GM12874 (cell line): ENCODE measurements at regions not wholly inside any gene's neighbourhood (a gene's known extent, or its start where the extent isn't known, plus 50 kb on each side); places are given as distances from the start of the nearest gene placed in this dataset.

Experiments used
- TF ChIP-seq, protein P1 (sequence below): IDR thresholded peaks from 2 replicates; pipeline ENCODE4 v1.5.1; 2011; ENCODE audit warnings: low read depth, mild to moderate bottlenecking, control low read depth, low read length, moderate library complexity; ENCODE audit not compliant: insufficient read depth

- TF ChIP-seq, protein P1, sequence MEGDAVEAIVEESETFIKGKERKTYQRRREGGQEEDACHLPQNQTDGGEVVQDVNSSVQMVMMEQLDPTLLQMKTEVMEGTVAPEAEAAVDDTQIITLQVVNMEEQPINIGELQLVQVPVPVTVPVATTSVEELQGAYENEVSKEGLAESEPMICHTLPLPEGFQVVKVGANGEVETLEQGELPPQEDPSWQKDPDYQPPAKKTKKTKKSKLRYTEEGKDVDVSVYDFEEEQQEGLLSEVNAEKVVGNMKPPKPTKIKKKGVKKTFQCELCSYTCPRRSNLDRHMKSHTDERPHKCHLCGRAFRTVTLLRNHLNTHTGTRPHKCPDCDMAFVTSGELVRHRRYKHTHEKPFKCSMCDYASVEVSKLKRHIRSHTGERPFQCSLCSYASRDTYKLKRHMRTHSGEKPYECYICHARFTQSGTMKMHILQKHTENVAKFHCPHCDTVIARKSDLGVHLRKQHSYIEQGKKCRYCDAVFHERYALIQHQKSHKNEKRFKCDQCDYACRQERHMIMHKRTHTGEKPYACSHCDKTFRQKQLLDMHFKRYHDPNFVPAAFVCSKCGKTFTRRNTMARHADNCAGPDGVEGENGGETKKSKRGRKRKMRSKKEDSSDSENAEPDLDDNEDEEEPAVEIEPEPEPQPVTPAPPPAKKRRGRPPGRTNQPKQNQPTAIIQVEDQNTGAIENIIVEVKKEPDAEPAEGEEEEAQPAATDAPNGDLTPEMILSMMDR, result no peak
These were observed 420.3 kb downstream of the NPHP4 start for GRCh38 chr1:5571861-5572401.

DNA sequence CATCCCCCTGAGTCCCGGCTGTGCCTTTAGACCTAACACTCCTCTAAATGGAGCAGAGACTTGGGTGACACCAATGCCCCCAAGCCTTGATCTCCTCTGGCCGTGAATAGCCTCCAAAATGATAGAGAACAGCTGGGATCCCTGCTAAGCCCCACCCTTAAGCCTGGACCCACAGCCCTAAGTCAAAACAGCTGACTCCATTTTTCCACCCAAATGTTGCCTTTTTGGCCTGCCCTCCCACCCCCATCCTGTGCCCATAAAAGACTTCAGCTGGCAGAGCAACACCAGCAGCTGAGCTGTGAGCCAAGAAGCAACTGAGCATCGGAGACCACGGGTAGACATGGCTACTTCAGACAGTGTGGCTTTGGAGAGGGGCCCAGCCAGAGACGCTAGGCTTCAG lies 420.8 kb downstream of the NPHP4 start:
- TF ChIP-seq, protein P1, result no peak

DNA sequence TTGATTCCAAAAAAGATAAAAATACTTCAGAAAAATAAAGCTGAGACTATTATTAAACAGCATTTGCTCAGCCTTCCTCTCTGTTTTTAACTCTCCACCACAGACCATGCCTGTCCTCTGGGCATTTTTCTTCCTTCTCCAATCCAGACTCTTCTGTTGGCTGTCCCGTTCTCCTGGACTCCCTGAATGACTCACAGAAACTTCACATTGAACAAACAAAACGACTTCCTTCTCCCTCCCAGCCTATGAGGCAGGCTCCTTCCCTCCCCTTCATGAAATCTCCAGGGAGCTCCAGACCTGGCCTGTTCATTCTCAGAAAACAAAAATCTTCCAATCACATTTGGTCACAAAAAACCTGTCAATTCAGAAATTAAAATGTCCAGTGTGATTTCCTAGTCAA lies 421.3 kb downstream of the NPHP4 start:
- TF ChIP-seq, protein P1, result no peak

- TF ChIP-seq, protein P1, result no peak
These were observed 423.9 kb downstream of the NPHP4 start for GRCh38 chr1:5568321-5568720.

- TF ChIP-seq, protein P1, result no peak
These were observed 424.4 kb downstream of the NPHP4 start for GRCh38 chr1:5567839-5568238.

DNA sequence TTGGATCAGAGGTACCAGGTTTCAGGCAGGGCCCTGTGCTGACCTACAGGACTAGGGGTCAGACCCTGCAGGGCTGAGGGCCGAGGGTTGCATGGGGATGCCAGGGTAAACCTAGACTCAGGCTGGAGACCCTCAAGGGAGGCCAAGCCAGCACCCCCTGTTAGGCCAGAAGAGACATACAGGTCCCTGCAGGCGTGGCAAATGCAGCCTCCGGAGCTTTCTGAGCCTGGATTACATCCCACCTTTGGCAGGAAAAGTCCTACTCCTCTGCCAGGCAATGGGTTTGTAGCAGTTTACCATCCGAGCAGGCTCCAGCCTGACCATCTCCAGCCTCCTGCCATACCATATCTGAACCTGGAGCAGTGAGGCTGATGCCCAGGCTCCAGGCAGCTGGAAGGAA lies 425.3 kb downstream of the NPHP4 start:
- TF ChIP-seq, protein P1, result no peak

- TF ChIP-seq, protein P1, result no peak
These were observed 426.7 kb downstream of the NPHP4 start for GRCh38 chr1:5565281-5566125.
